ENCODE measurements at regions not wholly inside any gene's neighbourhood (a gene's known extent, or its start where the extent isn't known, plus 50 kb on each side); places are given as distances from the start of the nearest gene placed in this dataset.

DNA sequence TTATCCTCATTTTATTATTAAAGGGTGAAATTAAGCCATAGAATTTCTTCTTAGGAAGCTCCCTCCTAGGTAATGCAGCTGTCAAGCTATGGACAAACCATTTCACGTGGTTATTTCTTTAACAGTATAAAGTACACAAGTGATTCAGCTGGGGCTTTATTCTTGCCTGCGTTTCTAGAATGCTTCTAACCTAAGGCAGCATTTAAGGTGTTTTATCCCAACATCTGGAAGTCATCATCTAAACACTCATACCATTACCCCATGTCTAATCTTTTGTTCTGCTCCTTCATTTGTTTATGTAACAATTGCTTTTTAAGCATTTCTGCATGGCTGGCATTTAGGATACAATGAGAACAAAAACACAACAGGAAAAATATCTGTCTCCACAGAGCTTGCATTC lies 829.2 kb upstream of the ADAMTS5 start:
- no peak overlapping the region for H3K23ac ChIP-seq (ENCODE audit: low read length in 2 of 2)
- no peaks in the 10 kb centered on the region for H3K36me3 ChIP-seq (ENCODE audit: control insufficient read depth in 1 of 2, insufficient read depth in 2 of 2, low read depth in 1 of 2, low read length in 2 of 2)
- H3K4me1 ChIP-seq (ENCODE audit: control insufficient read depth, insufficient read depth, low read depth, low read length): no peaks in the 10 kb centered on the region
- no peak overlapping the region for H2BK15ac ChIP-seq (ENCODE audit: low read depth, poor library complexity, severe bottlenecking)
- no peak overlapping the region for H3K9ac ChIP-seq (ENCODE audit: low read length)
- no peak overlapping the region for H3K27ac ChIP-seq (ENCODE audit: low read length, poor library complexity, severe bottlenecking)
- no peak overlapping the region for H2BK5ac ChIP-seq (ENCODE audit: low read depth, low read length, poor library complexity, severe bottlenecking)
- no peak overlapping the region for H2AFZ ChIP-seq (ENCODE audit: low read depth, low read length)
- WGBS: 13% methylated on average over 2 of the region's 2 CpGs
- H3K27me3 ChIP-seq (ENCODE audit: control insufficient read depth in 1 of 2, insufficient read depth in 1 of 2, low read length in 2 of 2): no peaks in the 10 kb centered on the region
- H3K18ac ChIP-seq (ENCODE audit: low read depth in 1 of 2, low read length in 2 of 2): no peak overlapping the region
- H3K9me3 ChIP-seq (ENCODE audit: control insufficient read depth, low read length): no peaks in the 10 kb centered on the region
- no peak overlapping the region for H3K4me3 ChIP-seq (ENCODE audit: insufficient read depth in 1 of 2, low read depth in 1 of 2, low read length in 2 of 2)
- no peak overlapping the region for H4K8ac ChIP-seq (ENCODE audit: low read length)
- no peak overlapping the region for H3K14ac ChIP-seq (ENCODE audit: low read length in 2 of 2)
- no peak overlapping the region for H3K4me2 ChIP-seq (ENCODE audit: low read length, poor library complexity, severe bottlenecking)
- no peaks in the 10 kb centered on the region for H3K79me1 ChIP-seq (replicated peaks; ENCODE audit: low read length, poor library complexity, severe bottlenecking)
- no peak overlapping the region for H2BK12ac ChIP-seq (ENCODE audit: low read length in 2 of 2)
- DNase-seq: no peak
- H4K91ac ChIP-seq (ENCODE audit: low read length): no peak overlapping the region
- no peak overlapping the region for H3K4ac ChIP-seq (ENCODE audit: low read depth in 1 of 2, low read length in 2 of 2)
- no peak overlapping the region for H2BK120ac ChIP-seq (ENCODE audit: low read depth, low read length)
- no peak overlapping the region for H2AK5ac ChIP-seq (ENCODE audit: low read length, severe bottlenecking)

DNA sequence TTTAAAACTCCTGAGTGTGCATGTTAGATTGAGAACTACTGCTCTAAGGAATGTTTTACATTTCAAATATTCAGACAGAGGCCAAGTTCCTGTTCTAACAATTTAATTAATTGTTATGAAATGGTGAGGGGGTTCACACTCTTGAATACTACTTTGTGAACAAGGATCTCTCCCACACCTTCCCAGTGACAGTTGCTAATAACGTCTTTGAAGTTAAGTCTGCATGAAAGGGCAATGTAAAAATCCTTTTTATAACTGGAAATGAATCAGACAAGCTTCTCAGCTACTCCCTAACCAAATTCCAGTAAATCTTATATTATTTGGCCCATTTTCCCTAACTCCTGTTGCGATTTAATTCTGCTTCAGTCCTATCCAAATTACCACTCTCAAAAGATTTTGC lies 828.5 kb upstream of the ADAMTS5 start:
- no peak overlapping the region for H2BK15ac ChIP-seq (ENCODE audit: low read depth, poor library complexity, severe bottlenecking)
- H3K4ac ChIP-seq (ENCODE audit: low read depth in 1 of 2, low read length in 2 of 2): no peak overlapping the region
- no peak overlapping the region for H2AFZ ChIP-seq (ENCODE audit: low read depth, low read length)
- H3K18ac ChIP-seq (ENCODE audit: low read depth in 1 of 2, low read length in 2 of 2): no peak overlapping the region
- H2BK120ac ChIP-seq (ENCODE audit: low read depth, low read length): no peak overlapping the region
- no peak overlapping the region for H2BK12ac ChIP-seq (ENCODE audit: low read length in 2 of 2)
- H2AK5ac ChIP-seq (ENCODE audit: low read length, severe bottlenecking): no peak overlapping the region
- H3K79me1 ChIP-seq (replicated peaks; ENCODE audit: low read length, poor library complexity, severe bottlenecking): no peaks in the 10 kb centered on the region
- H2BK5ac ChIP-seq (ENCODE audit: low read depth, low read length, poor library complexity, severe bottlenecking): no peak overlapping the region
- H3K4me1 ChIP-seq (ENCODE audit: control insufficient read depth, insufficient read depth, low read depth, low read length): no peaks in the 10 kb centered on the region
- no peak for DNase-seq
- no peak overlapping the region for H3K4me3 ChIP-seq (ENCODE audit: insufficient read depth in 1 of 2, low read depth in 1 of 2, low read length in 2 of 2)
- no peak overlapping the region for H3K27ac ChIP-seq (ENCODE audit: low read length, poor library complexity, severe bottlenecking)
- WGBS: 95% methylated on average over 2 of the region's 2 CpGs
- H4K8ac ChIP-seq (ENCODE audit: low read length): no peak overlapping the region
- no peaks in the 10 kb centered on the region for H3K27me3 ChIP-seq (ENCODE audit: control insufficient read depth in 1 of 2, insufficient read depth in 1 of 2, low read length in 2 of 2)
- no peak overlapping the region for H4K91ac ChIP-seq (ENCODE audit: low read length)
- no peak overlapping the region for H3K9ac ChIP-seq (ENCODE audit: low read length)
- H3K14ac ChIP-seq (ENCODE audit: low read length in 2 of 2): no peak overlapping the region
- H3K23ac ChIP-seq (ENCODE audit: low read length in 2 of 2): no peak overlapping the region
- H3K36me3 ChIP-seq (ENCODE audit: control insufficient read depth in 1 of 2, insufficient read depth in 2 of 2, low read depth in 1 of 2, low read length in 2 of 2): no peaks in the 10 kb centered on the region
- no peak overlapping the region for H3K4me2 ChIP-seq (ENCODE audit: low read length, poor library complexity, severe bottlenecking)
- H3K9me3 ChIP-seq (ENCODE audit: control insufficient read depth, low read length): no peaks in the 10 kb centered on the region

DNA sequence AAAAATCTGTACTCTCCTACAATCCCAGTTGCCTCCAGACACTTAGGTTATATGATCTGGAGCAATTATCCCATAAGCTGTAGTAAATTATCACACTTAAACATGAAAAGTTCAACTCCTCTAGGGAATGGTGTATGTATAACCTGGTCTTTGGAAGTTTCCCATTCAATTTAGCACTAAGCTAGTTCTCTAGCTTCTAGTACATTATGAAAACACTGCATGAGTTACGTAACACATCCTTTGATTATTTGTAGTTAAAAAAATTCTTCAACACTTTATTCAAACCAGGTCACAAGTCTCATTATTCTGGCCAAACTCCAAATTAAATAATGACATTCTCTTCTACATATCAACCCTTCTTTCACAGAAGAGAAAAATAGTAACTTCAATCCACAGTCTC lies 827.0 kb upstream of the ADAMTS5 start:
- H3K9ac ChIP-seq (ENCODE audit: low read length): no peak overlapping the region
- no peaks in the 10 kb centered on the region for H3K4me1 ChIP-seq (ENCODE audit: control insufficient read depth, insufficient read depth, low read depth, low read length)
- no peaks in the 10 kb centered on the region for H3K27me3 ChIP-seq (ENCODE audit: control insufficient read depth in 1 of 2, insufficient read depth in 1 of 2, low read length in 2 of 2)
- H4K8ac ChIP-seq (ENCODE audit: low read length): no peak overlapping the region
- H4K91ac ChIP-seq (ENCODE audit: low read length): no peak overlapping the region
- no peak overlapping the region for H3K14ac ChIP-seq (ENCODE audit: low read length in 2 of 2)
- no peak overlapping the region for H2BK12ac ChIP-seq (ENCODE audit: low read length in 2 of 2)
- no peaks in the 10 kb centered on the region for H3K79me1 ChIP-seq (replicated peaks; ENCODE audit: low read length, poor library complexity, severe bottlenecking)
- no peak overlapping the region for H3K23ac ChIP-seq (ENCODE audit: low read length in 2 of 2)
- 4% methylated on average over 1 of the region's 1 CpG for WGBS
- no peak overlapping the region for H2AK5ac ChIP-seq (ENCODE audit: low read length, severe bottlenecking)
- DNase-seq: no peak
- H2AFZ ChIP-seq (ENCODE audit: low read depth, low read length): no peak overlapping the region
- no peak overlapping the region for H2BK5ac ChIP-seq (ENCODE audit: low read depth, low read length, poor library complexity, severe bottlenecking)
- peaks cover 9% of the 10 kb centered on the region for H3K9me3 ChIP-seq (ENCODE audit: control insufficient read depth, low read length)
- H3K18ac ChIP-seq (ENCODE audit: low read depth in 1 of 2, low read length in 2 of 2): no peak overlapping the region
- no peak overlapping the region for H2BK15ac ChIP-seq (ENCODE audit: low read depth, poor library complexity, severe bottlenecking)
- H3K4me2 ChIP-seq (ENCODE audit: low read length, poor library complexity, severe bottlenecking): no peak overlapping the region
- H2BK120ac ChIP-seq (ENCODE audit: low read depth, low read length): no peak overlapping the region
- H3K4ac ChIP-seq (ENCODE audit: low read depth in 1 of 2, low read length in 2 of 2): no peak overlapping the region
- H3K4me3 ChIP-seq (ENCODE audit: insufficient read depth in 1 of 2, low read depth in 1 of 2, low read length in 2 of 2): no peak overlapping the region
- H3K36me3 ChIP-seq (ENCODE audit: control insufficient read depth in 1 of 2, insufficient read depth in 2 of 2, low read depth in 1 of 2, low read length in 2 of 2): no peaks in the 10 kb centered on the region
- no peak overlapping the region for H3K27ac ChIP-seq (ENCODE audit: low read length, poor library complexity, severe bottlenecking)

DNA sequence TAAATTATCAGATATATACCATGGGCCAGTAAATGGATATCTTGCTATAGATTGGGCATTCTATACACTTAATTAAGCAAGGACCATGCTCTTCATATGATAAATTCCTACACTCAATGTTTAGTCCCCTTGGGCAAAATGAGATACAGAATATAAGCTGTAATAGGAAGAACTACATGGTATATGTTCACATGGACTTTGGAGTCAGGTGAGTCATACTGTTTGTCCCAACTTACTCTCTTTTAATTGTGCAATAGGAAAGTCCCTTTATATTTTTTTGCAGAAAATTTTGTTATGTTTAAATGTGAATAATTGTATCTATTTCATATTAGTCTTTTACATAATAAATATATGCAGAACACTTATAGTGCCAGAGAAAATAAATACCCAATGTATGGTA lies 820.2 kb upstream of the ADAMTS5 start:
- no peak overlapping the region for H2AK5ac ChIP-seq (ENCODE audit: low read length, severe bottlenecking)
- H3K4me3 ChIP-seq (ENCODE audit: insufficient read depth in 1 of 2, low read depth in 1 of 2, low read length in 2 of 2): no peak overlapping the region
- no peak overlapping the region for H2BK12ac ChIP-seq (ENCODE audit: low read length in 2 of 2)
- H3K23ac ChIP-seq (ENCODE audit: low read length in 2 of 2): no peak overlapping the region
- H3K27me3 ChIP-seq (ENCODE audit: control insufficient read depth in 1 of 2, insufficient read depth in 1 of 2, low read length in 2 of 2): no peaks in the 10 kb centered on the region
- H2BK5ac ChIP-seq (ENCODE audit: low read depth, low read length, poor library complexity, severe bottlenecking): no peak overlapping the region
- no peak overlapping the region for H3K27ac ChIP-seq (ENCODE audit: low read length, poor library complexity, severe bottlenecking)
- H3K4me1 ChIP-seq (ENCODE audit: control insufficient read depth, insufficient read depth, low read depth, low read length): no peaks in the 10 kb centered on the region
- H2BK120ac ChIP-seq (ENCODE audit: low read depth, low read length): no peak overlapping the region
- no peak overlapping the region for H2AFZ ChIP-seq (ENCODE audit: low read depth, low read length)
- H4K8ac ChIP-seq (ENCODE audit: low read length): no peak overlapping the region
- H4K91ac ChIP-seq (ENCODE audit: low read length): no peak overlapping the region
- peaks cover 19% of the 10 kb centered on the region for H3K9me3 ChIP-seq (ENCODE audit: control insufficient read depth, low read length)
- H3K14ac ChIP-seq (ENCODE audit: low read length in 2 of 2): no peak overlapping the region
- H3K36me3 ChIP-seq (ENCODE audit: control insufficient read depth in 1 of 2, insufficient read depth in 2 of 2, low read depth in 1 of 2, low read length in 2 of 2): no peaks in the 10 kb centered on the region
- H3K9ac ChIP-seq (ENCODE audit: low read length): no peak overlapping the region
- DNase-seq: no peak
- no peak overlapping the region for H2BK15ac ChIP-seq (ENCODE audit: low read depth, poor library complexity, severe bottlenecking)
- no peak overlapping the region for H3K18ac ChIP-seq (ENCODE audit: low read depth in 1 of 2, low read length in 2 of 2)
- no peak overlapping the region for H3K4ac ChIP-seq (ENCODE audit: low read depth in 1 of 2, low read length in 2 of 2)
- no peak overlapping the region for H3K4me2 ChIP-seq (ENCODE audit: low read length, poor library complexity, severe bottlenecking)
- H3K79me1 ChIP-seq (replicated peaks; ENCODE audit: low read length, poor library complexity, severe bottlenecking): no peaks in the 10 kb centered on the region
